ENCODE measurements at regions not wholly inside any gene's neighbourhood (a gene's known extent, or its start where the extent isn't known, plus 50 kb on each side); places are given as distances from the start of the nearest gene placed in this dataset.

- TF ChIP-seq POLR2A (IDR thresholded peaks at IDR 0.05) (no peak), CTCF (IDR thresholded peaks at IDR 0.05) (no peak)
These were observed 625.9 kb upstream of the CADM1 start for GRCh38 chr11:116130122-116130521.
